Liver (tissue), 8 donors: ENCODE measurements at regions not wholly inside any gene's neighbourhood (a gene's known extent, or its start where the extent isn't known, plus 50 kb on each side); places are given as distances from the start of the nearest gene placed in this dataset.

ENCODE experiments used
- DNase-seq: peaks from one replicate; pipeline ENCODE4 v3.0.0-alpha.2; 2017; ENCODE audit warnings: low spot score
- H3K27ac ChIP-seq, 2 donors: one replicate each; pipeline ENCODE4 v1.7.0; 2013; ENCODE audit warnings: inconsistent platforms in 2 of 2, low read length in 2 of 2, control low read depth in 1 of 2, low read depth in 1 of 2, mild to moderate bottlenecking in 1 of 2
- H3K27me3 ChIP-seq, 4 donors: one replicate each; pipeline versions ENCODE4 v1.6.1 to v1.7.0; 2013; ENCODE audit warnings: low read length in 3 of 4, inconsistent platforms in 1 of 4, mild to moderate bottlenecking in 1 of 4, moderate library complexity in 1 of 4; ENCODE audit not compliant: control insufficient read depth in 4 of 4, insufficient read depth in 4 of 4
- H3K36me3 ChIP-seq, 4 donors: one replicate each; pipeline versions ENCODE4 v1.6.1 to v1.7.0; 2013; ENCODE audit warnings: low read length in 3 of 4, mild to moderate bottlenecking in 3 of 4, low read depth in 1 of 4, moderate library complexity in 1 of 4; ENCODE audit not compliant: control insufficient read depth in 4 of 4, insufficient read depth in 3 of 4
- H3K4me1 ChIP-seq, 4 donors: one replicate each; pipeline versions ENCODE4 v1.6.1 to v1.7.0; 2013; ENCODE audit warnings: low read length in 3 of 4, mild to moderate bottlenecking in 3 of 4, moderate library complexity in 1 of 4; ENCODE audit not compliant: control insufficient read depth in 4 of 4, insufficient read depth in 4 of 4
- H3K4me3 ChIP-seq, 3 donors: one replicate each; pipeline versions ENCODE4 v1.6.1 to v1.7.0; 2013; ENCODE audit warnings: low read length in 3 of 3, control low read depth in 1 of 3, low read depth in 1 of 3, mild to moderate bottlenecking in 1 of 3
- H3K9ac ChIP-seq, 2 donors: one replicate each; pipeline ENCODE4 v1.7.0; 2013; ENCODE audit warnings: low read length in 2 of 2, mild to moderate bottlenecking in 2 of 2, moderate library complexity in 2 of 2, control low read depth in 1 of 2, low read depth in 1 of 2
- H3K9me3 ChIP-seq, 4 donors: one replicate each; pipeline versions ENCODE4 v1.6.1 to v1.7.0; 2013; ENCODE audit warnings: low read length in 3 of 4; ENCODE audit not compliant: control insufficient read depth in 4 of 4
- ATF3 ChIP-seq: IDR thresholded peaks from 2 replicates; pipeline ENCODE4 v1.6.1; 2016; ENCODE audit warnings: antibody characterized with exemption
- CTCF ChIP-seq: fragments of 150-350 bp; IDR thresholded peaks from 2 replicates; pipeline ENCODE4 v1.5.1; 2017; ENCODE audit warnings: improper control_type of control experiment, low read depth, low read length; ENCODE audit not compliant: missing input control
- EGR1 ChIP-seq, 2 donors: IDR thresholded peaks; 2 replicates each; pipeline ENCODE4 v1.6.1; 2016 to 2018; ENCODE audit warnings: antibody characterized with exemption in 2 of 2, low read depth in 2 of 2
- FOXA1 ChIP-seq: IDR thresholded peaks from 2 replicates; pipeline ENCODE4 v1.6.1; 2016; ENCODE audit warnings: antibody characterized with exemption
- FOXA2 ChIP-seq: IDR thresholded peaks from 2 replicates; pipeline ENCODE4 v1.6.1; 2016; ENCODE audit warnings: antibody characterized with exemption
- GABPA ChIP-seq, 2 donors: IDR thresholded peaks in 1 of 2; conservative IDR thresholded peaks in 1 of 2; 2 replicates each; pipeline ENCODE4 v1.6.1; 2016; ENCODE audit warnings: antibody characterized with exemption in 2 of 2, mild to moderate bottlenecking in 1 of 2, moderate library complexity in 1 of 2
- HNF4A ChIP-seq, 2 donors: conservative IDR thresholded peaks; 2 replicates each; pipeline ENCODE4 v1.6.1; 2016; ENCODE audit warnings: antibody characterized with exemption in 2 of 2, mild to moderate bottlenecking in 2 of 2
- HNF4G ChIP-seq: IDR thresholded peaks from 2 replicates; pipeline ENCODE4 v1.6.1; 2016; ENCODE audit warnings: antibody characterized with exemption
- JUND ChIP-seq, 2 donors: IDR thresholded peaks; 2 replicates each; pipeline ENCODE4 v1.6.1; 2016; ENCODE audit warnings: antibody characterized with exemption in 2 of 2
- MAX ChIP-seq: IDR thresholded peaks from 2 replicates; pipeline ENCODE4 v1.6.1; 2016; ENCODE audit warnings: antibody characterized with exemption
- NR2F2 ChIP-seq: IDR thresholded peaks from 2 replicates; pipeline ENCODE4 v1.6.1; 2016; ENCODE audit warnings: antibody characterized with exemption
- RAD21 ChIP-seq, 2 donors: IDR thresholded peaks; 2 replicates each; pipeline ENCODE4 v1.6.1; 2016; ENCODE audit warnings: antibody characterized with exemption in 2 of 2, mild to moderate bottlenecking in 2 of 2
- REST ChIP-seq: IDR thresholded peaks from 2 replicates; pipeline ENCODE4 v1.6.1; 2016; ENCODE audit warnings: antibody characterized with exemption, mild to moderate bottlenecking
- RXRA ChIP-seq, 2 donors: IDR thresholded peaks; 2 replicates each; pipeline ENCODE4 v1.6.1; 2017 to 2018; ENCODE audit warnings: antibody characterized with exemption in 2 of 2, mild to moderate bottlenecking in 1 of 2
- SP1 ChIP-seq: IDR thresholded peaks from 2 replicates; pipeline ENCODE4 v1.6.1; 2018; ENCODE audit warnings: antibody characterized with exemption, mild to moderate bottlenecking
- TAF1 ChIP-seq: conservative IDR thresholded peaks from 2 replicates; pipeline ENCODE4 v1.6.1; 2016; ENCODE audit warnings: antibody characterized with exemption, mild to moderate bottlenecking
- YY1 ChIP-seq: IDR thresholded peaks from 2 replicates; pipeline ENCODE4 v1.6.1; 2016; ENCODE audit warnings: antibody characterized with exemption, mild to moderate bottlenecking
- ZBTB33 ChIP-seq: IDR thresholded peaks from 2 replicates; pipeline ENCODE4 v1.6.1; 2016; ENCODE audit warnings: antibody characterized with exemption
- WGBS: extraction: QIAGEN DNeasy Blood & Tissue Kit; methylation state at CpG from one replicate; pipeline ENCODE4 v1.1.7; 2013; 5-methylcytosine and 5-hydroxymethylcytosine counted together
- donor health status: healthy.
- donor health status: healthy.
- donor health status: healthy.
- donor health status: healthy.
- donor health status: healthy.

- DNase-seq: no peak
- H3K27ac ChIP-seq: no peak overlapping the region
- no peaks in the 10 kb centered on the region for H3K27me3 ChIP-seq
- H3K4me1 ChIP-seq: no peaks in the 10 kb centered on the region
- 96% methylated on average over 1 of the region's 1 CpG for WGBS
- H3K4me3 ChIP-seq: no peak overlapping the region
- H3K9me3 ChIP-seq: no peaks in the 10 kb centered on the region
- peaks cover 0 to 1% (median 0%) of the 10 kb centered on the region in 4 donors for H3K36me3 ChIP-seq
- no peak for TF ChIP-seq MAX
- no peak for TF ChIP-seq FOXA1
- no peak for TF ChIP-seq SP1
- no peak for TF ChIP-seq RXRA (IDR thresholded peaks at IDR 0.05)
- TF ChIP-seq REST: no peak
- TF ChIP-seq HNF4G: no peak
- TF ChIP-seq FOXA2: no peak
- no peak for TF ChIP-seq EGR1 (IDR thresholded peaks at IDR 0.05; ENCODE audit: low read depth in 2 of 2)
- TF ChIP-seq YY1: no peak
- TF ChIP-seq GABPA (IDR thresholded peaks at IDR 0.05 in 1 of 2, conservative IDR thresholded peaks at IDR 0.05 in 1 of 2): no peak
- no peak for TF ChIP-seq TAF1
- TF ChIP-seq HNF4A (conservative IDR thresholded peaks at IDR 0.05): no peak
- no peak for TF ChIP-seq CTCF
- no peak for TF ChIP-seq NR2F2
- TF ChIP-seq ATF3: no peak
- no peak overlapping the region for H3K9ac ChIP-seq
These were observed 140.3 kb upstream of the DLX2 start for GRCh38 chr2:172242961-172243360.

- WGBS: 92% methylated on average over 3 of the region's 3 CpGs
- no peak for TF ChIP-seq REST
- TF ChIP-seq TAF1: no peak
- no peak for TF ChIP-seq JUND (IDR thresholded peaks at IDR 0.05)
- no peak for TF ChIP-seq ZBTB33
- TF ChIP-seq SP1: no peak
- no peak for TF ChIP-seq RAD21 (IDR thresholded peaks at IDR 0.05)
- no peak for TF ChIP-seq CTCF
- Histone ChIP-seq H3K4me3 (no peak overlapping the region), H3K9me3 (no peaks in the 10 kb centered on the region), H3K9ac (no peak overlapping the region), H3K36me3 (peaks cover 0 to 1% (median 0%) of the 10 kb centered on the region in 4 donors), H3K27ac (no peak overlapping the region), H3K4me1 (no peaks in the 10 kb centered on the region), H3K27me3 (no peaks in the 10 kb centered on the region)
- no peak for DNase-seq
These were observed 141.9 kb upstream of the DLX2 start for GRCh38 chr2:172244419-172245130.
